ENCODE measurements at regions not wholly inside any gene's neighbourhood (a gene's known extent, or its start where the extent isn't known, plus 50 kb on each side); places are given as distances from the start of the nearest gene placed in this dataset.

DNA sequence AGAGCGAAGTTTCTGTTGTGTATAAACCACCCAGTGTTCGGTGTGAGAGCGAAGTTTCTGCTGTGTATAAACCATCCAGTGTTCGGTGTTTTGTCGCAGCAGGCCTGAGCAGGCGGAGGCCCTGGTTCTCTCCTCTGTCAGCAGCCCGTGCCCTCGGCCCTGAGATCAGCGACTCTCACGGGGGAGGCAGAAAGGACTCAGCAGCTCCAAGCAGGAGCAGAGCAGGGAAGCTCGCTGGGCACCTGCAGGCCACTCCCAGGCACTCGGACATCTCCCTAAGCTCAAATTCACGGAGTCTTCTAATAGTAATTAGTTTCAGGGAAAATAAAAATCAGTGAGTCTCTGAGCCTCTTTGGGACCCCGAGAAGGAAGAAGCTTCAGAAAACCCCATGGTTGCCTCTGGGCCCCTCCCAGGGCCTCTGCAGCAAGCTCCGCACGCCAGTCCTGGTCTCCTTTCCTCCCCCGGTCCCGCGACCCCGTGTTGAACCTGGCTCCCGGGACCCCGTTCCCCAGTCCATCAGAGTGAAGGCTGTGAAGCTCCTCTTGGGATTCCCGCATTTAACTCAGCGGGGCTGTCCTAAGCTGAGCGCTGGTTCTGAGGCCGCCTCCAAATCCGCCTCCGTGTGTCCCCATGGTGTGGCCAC lies 81.9 kb upstream of the ADAMTS2 start:
- TF ChIP-seq, protein P1, sequence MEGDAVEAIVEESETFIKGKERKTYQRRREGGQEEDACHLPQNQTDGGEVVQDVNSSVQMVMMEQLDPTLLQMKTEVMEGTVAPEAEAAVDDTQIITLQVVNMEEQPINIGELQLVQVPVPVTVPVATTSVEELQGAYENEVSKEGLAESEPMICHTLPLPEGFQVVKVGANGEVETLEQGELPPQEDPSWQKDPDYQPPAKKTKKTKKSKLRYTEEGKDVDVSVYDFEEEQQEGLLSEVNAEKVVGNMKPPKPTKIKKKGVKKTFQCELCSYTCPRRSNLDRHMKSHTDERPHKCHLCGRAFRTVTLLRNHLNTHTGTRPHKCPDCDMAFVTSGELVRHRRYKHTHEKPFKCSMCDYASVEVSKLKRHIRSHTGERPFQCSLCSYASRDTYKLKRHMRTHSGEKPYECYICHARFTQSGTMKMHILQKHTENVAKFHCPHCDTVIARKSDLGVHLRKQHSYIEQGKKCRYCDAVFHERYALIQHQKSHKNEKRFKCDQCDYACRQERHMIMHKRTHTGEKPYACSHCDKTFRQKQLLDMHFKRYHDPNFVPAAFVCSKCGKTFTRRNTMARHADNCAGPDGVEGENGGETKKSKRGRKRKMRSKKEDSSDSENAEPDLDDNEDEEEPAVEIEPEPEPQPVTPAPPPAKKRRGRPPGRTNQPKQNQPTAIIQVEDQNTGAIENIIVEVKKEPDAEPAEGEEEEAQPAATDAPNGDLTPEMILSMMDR (IDR thresholded peaks at IDR 0.05; ENCODE audit: low read depth, low read length), result no peak
- no peak for TF ChIP-seq POLR2A (IDR thresholded peaks at IDR 0.05; ENCODE audit: extremely low read depth, insufficient read length)
- no peak for TF ChIP-seq MYC (IDR thresholded peaks at IDR 0.05; ENCODE audit: low read depth, low read length)
